Loucy (cell line): ENCODE measurements at regions not wholly inside any gene's neighbourhood (a gene's known extent, or its start where the extent isn't known, plus 50 kb on each side); places are given as distances from the start of the nearest gene placed in this dataset.

Experiments used
- CTCF ChIP-seq: fragments of 200-600 bp; sonication (generic); conservative IDR thresholded peaks from 2 replicates; pipeline ENCODE4 v1.5.1; 2014; ENCODE audit warnings: mild to moderate bottlenecking, antibody characterized with exemption, low read length
- EZH2phosphoT487 ChIP-seq: fragments of 200-600 bp; IDR thresholded peaks from 2 replicates; pipeline ENCODE4 v1.6.1; 2018; ENCODE audit warnings: antibody characterized with exemption, mild to moderate bottlenecking, moderate library complexity, borderline replicate concordance

- TF ChIP-seq CTCF, result no peak
- TF ChIP-seq EZH2phosphoT487, result no peak
Observed at GRCh38 chr1:165031001-165031400, 325.5 kb downstream of the LMX1A start.
